H1 (cell line): ENCODE measurements at regions not wholly inside any gene's neighbourhood (a gene's known extent, or its start where the extent isn't known, plus 50 kb on each side); places are given as distances from the start of the nearest gene placed in this dataset.

Experiments used
- CTCF ChIA-PET: fragments of 300-600 bp; sonication (Branson Sonifier 250); formaldehyde crosslinking; loops from one replicate; lab custom pipeline; 2021; ENCODE audit not compliant: partially characterized antibody; lab: Charles Lee
- POLR2A ChIA-PET: fragments of 300-600 bp; sonication (Branson Sonifier 250); formaldehyde crosslinking; loops from one replicate; lab custom pipeline; 2021; ENCODE audit warnings: inconsistent platforms; ENCODE audit not compliant: partially characterized antibody; lab: Charles Lee
- DNase-seq, 2 experiments: peaks; one replicate each; pipeline versions ENCODE4 v3.0.0 to v3.0.0-alpha.2; 2010 to 2022; ENCODE audit warnings: low spot score in 2 of 2, low read depth in 1 of 2, mixed read lengths in 1 of 2
- FAIRE-seq: peaks from 2 replicates; lab custom pipeline; 2011; peaks lifted over from hg19 to GRCh38; lab: Jason Lieb, UNC
- H2AFZ ChIP-seq: 2 replicates; pipeline ENCODE4 v1.8.1; 2012; ENCODE audit warnings: low read length, inconsistent platforms
- H2AK5ac ChIP-seq: 2 replicates; pipeline ENCODE4 v1.6.1; 2013; ENCODE audit warnings: low read depth, low read length
- H2BK120ac ChIP-seq: replicated peaks from 2 replicates; pipeline ENCODE3; 2013; ENCODE audit warnings: low read depth, low read length, inconsistent platforms
- H2BK12ac ChIP-seq: 2 replicates; pipeline ENCODE4 v1.6.1; 2013; ENCODE audit warnings: low read depth, low read length
- H2BK15ac ChIP-seq: 2 replicates; pipeline ENCODE4 v1.6.1; 2013; ENCODE audit warnings: low read length
- H2BK20ac ChIP-seq: 2 replicates; pipeline ENCODE4 v1.6.1; 2013; ENCODE audit warnings: low read length
- H2BK5ac ChIP-seq: 2 replicates; pipeline ENCODE4 v1.6.1; 2013; ENCODE audit warnings: low read depth, low read length
- H3K14ac ChIP-seq: 2 replicates; pipeline ENCODE4 v1.6.1; 2013; ENCODE audit warnings: inconsistent platforms; ENCODE audit not compliant: insufficient read length
- H3K18ac ChIP-seq: 2 replicates; pipeline ENCODE4 v1.6.1; 2013; ENCODE audit warnings: low read length; ENCODE audit errors: extremely low read depth
- H3K23ac ChIP-seq: 2 replicates; pipeline ENCODE4 v1.6.1; 2013; ENCODE audit warnings: inconsistent platforms; ENCODE audit not compliant: insufficient read length
- H3K23me2 ChIP-seq: 2 replicates; pipeline ENCODE4 v1.6.1; 2013; ENCODE audit warnings: low read depth, low read length
- H3K27ac ChIP-seq: 2 replicates; pipeline ENCODE4 v1.6.1; 2011; ENCODE audit warnings: low read depth, low read length, inconsistent platforms
- H3K27me3 ChIP-seq, 4 experiments: replicated peaks in 1 of 4; 1 replicate in 1 of 4; 2 replicates in 3 of 4; pipeline versions ENCODE4 v1.6.1 to v1.8.1; 2011 to 2013; ENCODE audit warnings: low read length in 3 of 4, mild to moderate bottlenecking in 3 of 4, inconsistent platforms in 2 of 4, mixed read lengths in 2 of 4, moderate library complexity in 1 of 4; ENCODE audit not compliant: control insufficient read depth in 3 of 4, insufficient read depth in 3 of 4; ENCODE audit errors: extremely low read depth in 1 of 4
- H3K36me3 ChIP-seq, 4 experiments: 2 replicates each; pipeline versions ENCODE4 v1.6.1 to v1.8.1; 2011 to 2013; ENCODE audit warnings: mild to moderate bottlenecking in 4 of 4, low read length in 3 of 4, moderate library complexity in 2 of 4, control low read depth in 1 of 4, inconsistent platforms in 1 of 4; ENCODE audit not compliant: insufficient read depth in 4 of 4, control insufficient read depth in 2 of 4
- H3K4ac ChIP-seq: replicated peaks from 2 replicates; pipeline ENCODE3; 2013; ENCODE audit warnings: low read length, low read depth, mixed read lengths, inconsistent platforms; ENCODE audit not compliant: insufficient read length
- H3K4me1 ChIP-seq, 4 experiments: replicated peaks in 1 of 4; 1 replicate in 1 of 4; 2 replicates in 3 of 4; pipeline versions ENCODE4 v1.6.1 to v1.8.1; 2011 to 2013; ENCODE audit warnings: low read length in 3 of 4, inconsistent platforms in 2 of 4, mixed read lengths in 1 of 4; ENCODE audit not compliant: insufficient read depth in 4 of 4, control insufficient read depth in 3 of 4
- H3K4me2 ChIP-seq, 2 experiments: 2 replicates each; pipeline versions ENCODE4 v1.6.1 to v1.8.1; 2011 to 2013; ENCODE audit warnings: low read depth in 2 of 2, low read length in 2 of 2, control low read depth in 1 of 2, inconsistent platforms in 1 of 2, mild to moderate bottlenecking in 1 of 2; ENCODE audit not compliant: insufficient read depth in 1 of 2
- H3K4me3 ChIP-seq, 4 experiments: fragments of 200-600, 300-600 bp in 1 of 4; sonication (generic), shearing (Covaris generic), sonication (Bioruptor Twin) in 1 of 4; 2 replicates each; pipeline versions ENCODE4 v1.5.1 to v1.8.1; 2011 to 2016; ENCODE audit warnings: low read length in 4 of 4, low read depth in 3 of 4, control low read depth in 2 of 4, inconsistent platforms in 2 of 4, mild to moderate bottlenecking in 2 of 4, mixed read lengths in 1 of 4, moderate library complexity in 1 of 4; ENCODE audit not compliant: insufficient read depth in 2 of 4; ENCODE audit errors: extremely low read depth in 1 of 4
- H3K56ac ChIP-seq: replicated peaks from 2 replicates; pipeline ENCODE3; 2013; ENCODE audit warnings: low read depth, mild to moderate bottlenecking, mixed read lengths, low read length, inconsistent platforms; ENCODE audit not compliant: insufficient read length
- H3K79me1 ChIP-seq: 2 replicates; pipeline ENCODE4 v1.6.1; 2013; ENCODE audit warnings: low read depth, low read length, control low read depth
- H3K79me2 ChIP-seq, 2 experiments: 2 replicates each; pipeline versions ENCODE4 v1.6.1 to v1.8.1; 2012 to 2013; ENCODE audit warnings: low read length in 2 of 2, mild to moderate bottlenecking in 2 of 2, inconsistent platforms in 1 of 2; ENCODE audit not compliant: insufficient read depth in 2 of 2, control insufficient read depth in 1 of 2
- H3K9ac ChIP-seq, 4 experiments: replicated peaks in 1 of 4; 1 replicate in 1 of 4; 2 replicates in 3 of 4; pipeline versions ENCODE4 v1.6.1 to v1.8.1; 2011 to 2013; ENCODE audit warnings: low read depth in 3 of 4, low read length in 3 of 4, control low read depth in 2 of 4, mild to moderate bottlenecking in 2 of 4, moderate library complexity in 2 of 4, inconsistent platforms in 1 of 4; ENCODE audit errors: extremely low read depth in 1 of 4
- H3K9me3 ChIP-seq, 2 experiments: 2 replicates each; pipeline versions ENCODE4 v1.6.1 to v1.8.1; 2012 to 2013; ENCODE audit warnings: mild to moderate bottlenecking in 2 of 2, moderate library complexity in 2 of 2, control low read depth in 1 of 2, inconsistent platforms in 1 of 2, low read depth in 1 of 2, low read length in 1 of 2, mixed read lengths in 1 of 2; ENCODE audit not compliant: insufficient read depth in 2 of 2
- H4K20me1 ChIP-seq, 2 experiments: replicated peaks in 1 of 2; 2 replicates each; pipeline versions ENCODE3 to v1.8.1; 2011 to 2013; ENCODE audit warnings: inconsistent platforms in 2 of 2, low read length in 2 of 2, mild to moderate bottlenecking in 1 of 2; ENCODE audit not compliant: insufficient read depth in 2 of 2, control insufficient read depth in 1 of 2
- H4K5ac ChIP-seq: 2 replicates; pipeline ENCODE4 v1.6.1; 2013; ENCODE audit warnings: low read length, low read depth, mixed read lengths, inconsistent platforms; ENCODE audit not compliant: insufficient read length
- H4K8ac ChIP-seq: 2 replicates; pipeline ENCODE4 v1.8.0; 2013; ENCODE audit warnings: mild to moderate bottlenecking, moderate library complexity, low read length, inconsistent platforms; ENCODE audit not compliant: insufficient read depth; ENCODE audit errors: extremely low read depth
- H4K91ac ChIP-seq: replicated peaks from 2 replicates; pipeline ENCODE3; 2013; ENCODE audit warnings: low read length, mixed read lengths, inconsistent platforms; ENCODE audit not compliant: insufficient read length
- ASH2L ChIP-seq: fragments of 200-600, 300-600 bp; sonication (generic); IDR thresholded peaks from one replicate; pipeline ENCODE4 v1.7.1; 2017; ENCODE audit warnings: low read length
- CHD2 ChIP-seq: IDR thresholded peaks from 2 replicates; pipeline ENCODE4 v1.6.1; 2012; ENCODE audit warnings: low read length, improper control_type of control experiment
- EGR1 ChIP-seq: IDR thresholded peaks from 2 replicates; pipeline ENCODE4 v1.6.1; 2011; ENCODE audit warnings: low read depth, low read length, borderline replicate concordance
- GABPA ChIP-seq: IDR thresholded peaks from 2 replicates; pipeline ENCODE4 v1.6.1; 2011; ENCODE audit warnings: mild to moderate bottlenecking, low read length, moderate library complexity, borderline replicate concordance; ENCODE audit not compliant: insufficient read depth
- HDAC2 ChIP-seq, 2 experiments: fragments of 300-600 bp in 1 of 2; sonication (generic) in 1 of 2; IDR thresholded peaks; 2 replicates each; pipeline ENCODE4 v1.6.1; 2011 to 2012; ENCODE audit warnings: low read depth in 2 of 2, low read length in 2 of 2, mild to moderate bottlenecking in 2 of 2, moderate library complexity in 2 of 2, borderline replicate concordance in 1 of 2, inconsistent platforms in 1 of 2
- KDM4A ChIP-seq: IDR thresholded peaks from one replicate; pipeline ENCODE4 v1.7.1; 2012; ENCODE audit warnings: low read depth, mild to moderate bottlenecking, moderate library complexity, low read length, inconsistent platforms; ENCODE audit not compliant: severe bottlenecking
- MAFK ChIP-seq: IDR thresholded peaks from 2 replicates; pipeline ENCODE4 v1.6.1; 2012; ENCODE audit warnings: low read depth, mild to moderate bottlenecking, improper control_type of control experiment, low read length
- SAP30 ChIP-seq: fragments of 300-600 bp; sonication (generic); IDR thresholded peaks from 2 replicates; pipeline ENCODE4 v1.7.1; 2012; ENCODE audit warnings: low read length, moderate library complexity, mild to moderate bottlenecking, inconsistent platforms; ENCODE audit not compliant: insufficient read depth, insufficient replicate concordance
- WGBS, 2 experiments: shearing (Covaris generic) in 1 of 2; methylation state at CpG; one replicate each; pipeline versions ENCODE4 v1.1.6 to v1.1.7; 2013 to 2015; ENCODE audit warnings: low lambda C conversion rate in 2 of 2, mixed read lengths in 2 of 2, inconsistent platforms in 1 of 2, low coverage in 1 of 2, missing lambda C conversion rate in 1 of 2; ENCODE audit not compliant: insufficient replicate concordance in 2 of 2, insufficient coverage in 1 of 2, insufficient read length in 1 of 2; ENCODE audit errors: extremely low coverage in 1 of 2, missing lambda C conversion rate in 1 of 2; 5-methylcytosine and 5-hydroxymethylcytosine counted together
- TF ChIP-seq, protein P1 (sequence below): IDR thresholded peaks from 2 replicates; pipeline ENCODE4 v1.6.1; 2012; ENCODE audit warnings: low read length, inconsistent platforms
- TF ChIP-seq, protein P2 (sequence below): IDR thresholded peaks from 2 replicates; pipeline ENCODE4 v1.6.1; 2011; ENCODE audit warnings: low read length, improper control_type of control experiment

DNA sequence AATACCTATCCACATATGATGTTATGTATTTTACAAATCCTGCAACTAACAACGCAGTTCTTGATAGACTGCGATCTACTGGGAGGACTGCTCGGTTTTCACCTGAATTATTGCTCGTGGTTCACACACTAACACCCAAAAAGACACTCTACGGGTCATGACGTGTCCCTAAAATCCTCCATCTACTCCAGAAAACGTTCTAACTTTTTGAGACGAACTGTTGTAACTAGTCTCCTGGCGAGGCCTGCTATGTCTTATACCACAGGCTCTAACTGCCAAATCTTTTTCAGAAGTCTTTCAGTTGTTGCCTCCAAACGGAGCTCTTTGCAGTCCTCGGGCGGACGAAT lies 108.2 kb downstream of the KCNRG start:
- no peak overlapping the region for H4K8ac ChIP-seq
- DNase-seq = no peak
- no peak overlapping the region for H2AFZ ChIP-seq
- no peak overlapping the region for H2BK120ac ChIP-seq
- no peak for FAIRE-seq
- H3K27me3 ChIP-seq = peaks cover 35 to 61% (median 58%) of the 10 kb centered on the region in 4 experiments
- H4K20me1 ChIP-seq = peaks cover 11 to 12% of the 10 kb centered on the region in 2 experiments
- no peak overlapping the region for H4K91ac ChIP-seq
- H3K56ac ChIP-seq = no peak overlapping the region
- peak overlapping the region; percentile 70 to 85 (median 72) for H3K4me3 ChIP-seq
- 0 out of 2 replicates have a peak overlapping the region, but pooled peaks have one; percentile 52 for H2BK5ac ChIP-seq
- no peak overlapping the region for H3K14ac ChIP-seq
- H3K4me1 ChIP-seq = peaks cover 2 to 26% (median 21%) of the 10 kb centered on the region in 4 experiments
- 0 out of 2 replicates have a peak overlapping the region, but pooled peaks have one; percentile 60 for H2BK12ac ChIP-seq
- H4K5ac ChIP-seq = no peak overlapping the region
- H3K18ac ChIP-seq = peak overlapping the region; percentile 60; the same call in 1 of the 2 replicates
- no peaks in the 10 kb centered on the region for H3K9me3 ChIP-seq
- H3K79me1 ChIP-seq = no peaks in the 10 kb centered on the region
- H3K23ac ChIP-seq = no peak overlapping the region
- no peaks in the 10 kb centered on the region for H3K79me2 ChIP-seq
- no peak overlapping the region for H2BK20ac ChIP-seq
- ChIA-PET POLR2A (interaction anchor here (1.0 to 6.9 kb wide), 5 partner anchors 8 to 125 kb away, joined by 3 to 52 read pairs (median 8); partner anchors contain the start of gene TRIM13), CTCF (interaction anchor here (1.0 to 2.5 kb wide), 7 partner anchors 15 to 147 kb away, joined by 3 to 13 read pairs (median 4); partner anchors contain the start of gene TRIM13)
- no peak overlapping the region for H2AK5ac ChIP-seq
- H3K9ac ChIP-seq = peak overlapping the region in 3 of 4 experiments; percentile 1 to 44 (median 16); a peak in 3 of 7 replicates
- H2BK15ac ChIP-seq = no peak overlapping the region
- peak overlapping the region; percentile 86 to 98 for H3K4me2 ChIP-seq
- H3K4ac ChIP-seq = no peak overlapping the region
- H3K23me2 ChIP-seq = peaks cover 27% of the 10 kb centered on the region
- no peak overlapping the region for H3K27ac ChIP-seq
- H3K36me3 ChIP-seq = no peaks in the 10 kb centered on the region
- 5% methylated on average over 13 of the region's 13 CpGs; no CpG with 5 or more reads in 1 of the 2 experiments for WGBS, 2 experiments
- TF ChIP-seq CHD2 (no peak), EGR1 (no peak), MAFK (no peak), SAP30 (no peak), GABPA (no peak), KDM4A (no peak), ASH2L (no peak), HDAC2 (IDR thresholded peaks at IDR 0.05; ENCODE audit: borderline replicate concordance in 1 of 2, low read depth in 2 of 2, low read length in 2 of 2) (no peak)
- TF ChIP-seq, protein P1, sequence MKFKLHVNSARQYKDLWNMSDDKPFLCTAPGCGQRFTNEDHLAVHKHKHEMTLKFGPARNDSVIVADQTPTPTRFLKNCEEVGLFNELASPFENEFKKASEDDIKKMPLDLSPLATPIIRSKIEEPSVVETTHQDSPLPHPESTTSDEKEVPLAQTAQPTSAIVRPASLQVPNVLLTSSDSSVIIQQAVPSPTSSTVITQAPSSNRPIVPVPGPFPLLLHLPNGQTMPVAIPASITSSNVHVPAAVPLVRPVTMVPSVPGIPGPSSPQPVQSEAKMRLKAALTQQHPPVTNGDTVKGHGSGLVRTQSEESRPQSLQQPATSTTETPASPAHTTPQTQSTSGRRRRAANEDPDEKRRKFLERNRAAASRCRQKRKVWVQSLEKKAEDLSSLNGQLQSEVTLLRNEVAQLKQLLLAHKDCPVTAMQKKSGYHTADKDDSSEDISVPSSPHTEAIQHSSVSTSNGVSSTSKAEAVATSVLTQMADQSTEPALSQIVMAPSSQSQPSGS = no peak
- TF ChIP-seq, protein P2, sequence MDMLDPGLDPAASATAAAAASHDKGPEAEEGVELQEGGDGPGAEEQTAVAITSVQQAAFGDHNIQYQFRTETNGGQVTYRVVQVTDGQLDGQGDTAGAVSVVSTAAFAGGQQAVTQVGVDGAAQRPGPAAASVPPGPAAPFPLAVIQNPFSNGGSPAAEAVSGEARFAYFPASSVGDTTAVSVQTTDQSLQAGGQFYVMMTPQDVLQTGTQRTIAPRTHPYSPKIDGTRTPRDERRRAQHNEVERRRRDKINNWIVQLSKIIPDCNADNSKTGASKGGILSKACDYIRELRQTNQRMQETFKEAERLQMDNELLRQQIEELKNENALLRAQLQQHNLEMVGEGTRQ = no peak
